A549 (cell line): ENCODE measurements at regions not wholly inside any gene's neighbourhood (a gene's known extent, or its start where the extent isn't known, plus 50 kb on each side); places are given as distances from the start of the nearest gene placed in this dataset.
"Not testable (repeated sequence)": the region's sequence is repeated elsewhere in the genome, so short reads cannot be mapped to it uniquely, and the experiment has no call there.

Source experiments
- ATAC-seq, 2 experiments: fragments of 200-7000 bp in 1 of 2; fragments of >200 bp in 1 of 2; cut with Nextera tagmentation in 1 of 2; cut with Tn5 transposase in 1 of 2; 3 replicates each; pipeline versions ENCODE4 v1.8.0 to v1.9.1; 2018 to 2020; ENCODE audit warnings: mild to moderate bottlenecking in 1 of 2, moderate library complexity in 1 of 2
- CTCF ChIA-PET: fragments of 300-600 bp; sonication (Branson Sonifier 250); formaldehyde crosslinking; extraction: SDS; loops from one replicate; lab custom pipeline; 2021; ENCODE audit warnings: antibody characterized with exemption, inconsistent platforms; lab: Yijun Ruan, JAX
- POLR2A ChIA-PET: fragments of 350-600 bp; formaldehyde crosslinking; extraction: SDS; loops from one replicate; lab custom pipeline; 2021; ENCODE audit warnings: antibody characterized with exemption, inconsistent platforms; lab: Yijun Ruan, JAX
- DNase-seq, 2 experiments: peaks; one replicate each; pipeline versions ENCODE4 v3.0.0 to v3.0.0-alpha.2; 2011 to 2016; ENCODE audit warnings: low read depth in 1 of 2, low spot score in 1 of 2
- FAIRE-seq: peaks from 2 replicates; lab custom pipeline; 2011; peaks lifted over from hg19 to GRCh38; lab: Jason Lieb, UNC
- H3K27ac ChIP-seq, 2 experiments: fragments of >200 bp; sonication (Bioruptor Twin); formaldehyde crosslinking; 3 replicates each; pipeline ENCODE4 v1.5.1; 2016 to 2017
- H3K4me1 ChIP-seq: fragments of >200 bp; sonication (Bioruptor Twin); formaldehyde crosslinking; 3 replicates; pipeline ENCODE4 v1.6.1; 2016
- H3K4me2 ChIP-seq: fragments of >200 bp; sonication (Bioruptor Twin); formaldehyde crosslinking; 3 replicates; pipeline ENCODE4 v1.6.1; 2016
- H3K4me3 ChIP-seq: fragments of >200 bp; sonication (Bioruptor Twin); formaldehyde crosslinking; 3 replicates; pipeline ENCODE4 v1.5.1; 2016
- H3K9me3 ChIP-seq: fragments of >200 bp; sonication (Bioruptor Twin); formaldehyde crosslinking; 3 replicates; pipeline ENCODE4 v1.6.1; 2016
- CBX2 ChIP-seq: fragments of 200-600 bp; sonication (generic); IDR thresholded peaks from 2 replicates; pipeline ENCODE4 v1.6.1; 2016; ENCODE audit warnings: low read depth, mild to moderate bottlenecking, borderline replicate concordance
- CEBPB ChIP-seq, 2 experiments: fragments of >200 bp in 1 of 2; sonication (Bioruptor Twin) in 1 of 2; formaldehyde crosslinking in 1 of 2; IDR thresholded peaks; 2 replicates each; pipeline ENCODE4 v1.6.1; 2012 to 2016
- EHMT2 ChIP-seq: fragments of 200-600 bp; sonication (generic); IDR thresholded peaks from 2 replicates; pipeline ENCODE4 v1.6.1; 2016; ENCODE audit warnings: antibody characterized with exemption, low read depth, mild to moderate bottlenecking, moderate library complexity
- EP300 ChIP-seq, 2 experiments: fragments of >200 bp; sonication (Bioruptor Twin); formaldehyde crosslinking; IDR thresholded peaks; 2 replicates in 1 of 2; 3 replicates in 1 of 2; pipeline ENCODE4 v1.6.1; 2016 to 2017
- ESRRA ChIP-seq: fragments of 150-350 bp; IDR thresholded peaks from 2 replicates; pipeline ENCODE4 v1.6.1; 2014; ENCODE audit warnings: mild to moderate bottlenecking, low read length, borderline replicate concordance
- FOSB ChIP-seq: fragments of 250-450 bp; sonication (Bioruptor Pico); IDR thresholded peaks from 2 replicates; pipeline ENCODE4 v1.5.0; 2020; ENCODE audit warnings: mild to moderate bottlenecking, moderate library complexity
- FOSL2 ChIP-seq, 2 experiments: fragments of 450-650 bp in 1 of 2; fragments of >200 bp in 1 of 2; sonication (Bioruptor Twin) in 1 of 2; formaldehyde crosslinking; IDR thresholded peaks; 2 replicates each; pipeline versions ENCODE4 v1.5.0 to v1.6.1; 2016 to 2020; ENCODE audit warnings: mild to moderate bottlenecking in 1 of 2, moderate library complexity in 1 of 2
- FOXS1 ChIP-seq: fragments of 250-450 bp; sonication (Bioruptor Pico); IDR thresholded peaks from 2 replicates; pipeline ENCODE4 v1.5.0; 2020; ENCODE audit warnings: mild to moderate bottlenecking, moderate library complexity
- HEYL ChIP-seq: fragments of 250-450 bp; sonication (Bioruptor Pico); IDR thresholded peaks from 2 replicates; pipeline ENCODE4 v1.8.0; 2021; ENCODE audit warnings: mild to moderate bottlenecking, moderate library complexity
- JUNB ChIP-seq: fragments of >200 bp; sonication (Bioruptor Twin); formaldehyde crosslinking; IDR thresholded peaks from 2 replicates; pipeline ENCODE4 v1.6.1; 2016
- KDM5A ChIP-seq: fragments of 200-600 bp; sonication (generic); IDR thresholded peaks from 2 replicates; pipeline ENCODE4 v1.6.1; 2016; ENCODE audit warnings: antibody characterized with exemption, mild to moderate bottlenecking
- MYC ChIP-seq: IDR thresholded peaks from 2 replicates; pipeline ENCODE4 v1.6.1; 2012; ENCODE audit warnings: mild to moderate bottlenecking, inconsistent platforms, low read length, improper control_type of control experiment, borderline replicate concordance
- NFE2L2 ChIP-seq: fragments of 150-350 bp; conservative IDR thresholded peaks from 2 replicates; pipeline ENCODE4 v1.6.1; 2014; ENCODE audit warnings: low read length
- NR3C1 ChIP-seq: fragments of >200 bp; sonication (Bioruptor Twin); formaldehyde crosslinking; IDR thresholded peaks from 3 replicates; pipeline ENCODE4 v1.6.1; 2017
- POLR2AphosphoS2 ChIP-seq: conservative IDR thresholded peaks from 2 replicates; pipeline ENCODE4 v1.6.1; 2012; ENCODE audit warnings: low read length, improper control_type of control experiment, inconsistent platforms
- RAD21 ChIP-seq, 2 experiments: fragments of >200 bp in 1 of 2; sonication (Bioruptor Twin) in 1 of 2; formaldehyde crosslinking in 1 of 2; IDR thresholded peaks in 1 of 2; conservative IDR thresholded peaks in 1 of 2; 2 replicates in 1 of 2; 3 replicates in 1 of 2; pipeline ENCODE4 v1.6.1; 2012 to 2018; ENCODE audit warnings: inconsistent platforms in 1 of 2
- RCOR1 ChIP-seq: fragments of 150-350 bp; IDR thresholded peaks from 2 replicates; pipeline ENCODE4 v1.6.1; 2014; ENCODE audit warnings: antibody characterized with exemption, low read length, low read depth
- RNF2 ChIP-seq: fragments of 200-600 bp; sonication (generic); IDR thresholded peaks from 2 replicates; pipeline ENCODE4 v1.6.1; 2016; ENCODE audit warnings: low read depth, mild to moderate bottlenecking, antibody characterized with exemption, moderate library complexity, borderline replicate concordance
- TFCP2L1 ChIP-seq: fragments of 250-450 bp; sonication (Bioruptor Pico); IDR thresholded peaks from 2 replicates; pipeline ENCODE4 v1.5.0; 2021; ENCODE audit warnings: mild to moderate bottlenecking
- WGBS: methylation state at CpG from one replicate; pipeline ENCODE4 v1.1.6; 2017; ENCODE audit errors: missing lambda C conversion rate; 5-methylcytosine and 5-hydroxymethylcytosine counted together
- TF ChIP-seq, protein P1 (sequence below): IDR thresholded peaks from 2 replicates; pipeline ENCODE4 v1.6.1; 2012; ENCODE audit warnings: low read depth, borderline replicate concordance

DNA sequence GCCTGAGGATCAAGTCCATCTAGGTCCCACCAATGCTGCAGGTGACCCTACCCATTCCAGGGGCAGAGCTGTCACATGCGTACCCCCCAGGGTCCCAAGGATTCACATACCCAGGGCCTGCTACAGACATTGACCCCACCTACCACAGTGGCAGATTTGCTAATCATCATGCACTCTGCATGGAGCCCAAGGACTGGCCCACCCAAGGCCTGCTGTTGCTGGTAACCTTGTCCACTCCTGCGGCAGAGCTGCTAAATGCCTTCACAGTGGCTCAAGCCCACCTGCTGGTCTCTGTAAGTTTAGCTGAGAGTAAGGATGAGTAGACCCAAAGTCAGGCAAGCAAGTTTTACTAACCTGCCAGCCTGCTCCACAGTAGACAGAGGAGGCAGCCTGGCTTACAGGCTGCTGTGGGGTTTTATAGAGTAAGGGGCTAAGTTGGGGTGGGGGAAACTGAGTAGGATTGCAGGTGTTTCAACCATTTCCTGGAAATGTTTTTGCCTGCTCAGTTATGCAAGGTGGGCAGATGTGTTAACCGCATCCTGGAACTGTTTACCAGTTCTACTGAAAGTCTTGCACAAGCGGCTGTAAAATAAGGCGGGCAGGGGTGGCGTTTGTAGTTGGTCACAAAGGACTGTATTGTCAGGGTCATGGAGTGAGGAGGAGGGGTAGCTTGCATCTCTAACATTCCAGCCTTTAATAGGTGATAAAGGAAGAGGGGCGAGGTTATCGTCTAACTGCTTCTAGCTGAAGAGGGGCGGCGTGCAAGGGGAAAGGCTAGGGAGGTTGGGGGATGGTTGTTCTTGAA, 2163.5 kb upstream of the WWC1 start:
- H3K4me2 ChIP-seq = no peak overlapping the region
- no peaks in the 10 kb centered on the region for H3K9me3 ChIP-seq
- H3K4me3 ChIP-seq = no peak overlapping the region
- no peaks in the 10 kb centered on the region for H3K4me1 ChIP-seq
- ChIA-PET CTCF (no interaction called here), POLR2A (no interaction called here)
- DNase-seq (no peak), FAIRE-seq (no peak), ATAC-seq (no peak)
- no peak for TF ChIP-seq CBX2
- 21% methylated on average over 10 of the region's 10 CpGs for WGBS
- H3K27ac ChIP-seq = no peak overlapping the region

GRCh38 chr5:166145107-166145506, 2146.3 kb upstream of the WWC1 start:
- DNase-seq, FAIRE-seq, POLR2A ChIA-PET, H3K4me3 ChIP-seq, H3K9me3 ChIP-seq, CTCF ChIA-PET, H3K4me2 ChIP-seq, H3K27ac ChIP-seq, ATAC-seq, H3K4me1 ChIP-seq: not testable (repeated sequence)
- WGBS = 17% methylated on average over 8 of the region's 17 CpGs

GRCh38 chr5:166163996-166164610, 2127.3 kb upstream of the WWC1 start:
- ChIA-PET POLR2A (no interaction called here), CTCF (no interaction called here)
- FAIRE-seq (no peak), DNase-seq (no peak)
- Histone ChIP-seq H3K4me3 (no peak overlapping the region), H3K27ac (no peak overlapping the region), H3K4me1 (no peaks in the 10 kb centered on the region), H3K4me2 (no peak overlapping the region)
- 13% methylated on average over 3 of the region's 3 CpGs for WGBS
- TF ChIP-seq MYC (no peak), FOSL2 (IDR thresholded peaks at IDR 0.05) (no peak), FOSL2 (CRISPR knock-in tag; IDR thresholded peaks at IDR 0.05) (no peak), RNF2 (no peak), FOXS1 (CRISPR knock-in tag) (no peak), NFE2L2 (no peak), ESRRA (no peak), JUNB (no peak), RCOR1 (no peak), RAD21 (conservative IDR thresholded peaks at IDR 0.05 in 1 of 2, IDR thresholded peaks at IDR 0.05 in 1 of 2) (no peak), CEBPB (IDR thresholded peaks at IDR 0.05) (no peak), NR3C1 (no peak), POLR2AphosphoS2 (no peak), FOSB (CRISPR knock-in tag) (no peak), HEYL (CRISPR knock-in tag) (no peak), TFCP2L1 (CRISPR knock-in tag) (no peak), KDM5A (no peak), EHMT2 (no peak), EP300 (IDR thresholded peaks at IDR 0.05) (no peak)
- TF ChIP-seq, protein P1, sequence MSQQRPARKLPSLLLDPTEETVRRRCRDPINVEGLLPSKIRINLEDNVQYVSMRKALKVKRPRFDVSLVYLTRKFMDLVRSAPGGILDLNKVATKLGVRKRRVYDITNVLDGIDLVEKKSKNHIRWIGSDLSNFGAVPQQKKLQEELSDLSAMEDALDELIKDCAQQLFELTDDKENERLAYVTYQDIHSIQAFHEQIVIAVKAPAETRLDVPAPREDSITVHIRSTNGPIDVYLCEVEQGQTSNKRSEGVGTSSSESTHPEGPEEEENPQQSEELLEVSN = no peak
- TF ChIP-seq, all 56 proteins: peak for 0
- no peaks in the 10 kb centered on the region for H3K9me3 ChIP-seq
- no peak for ATAC-seq
